Psoas muscle (tissue), 7 donors: ENCODE measurements at regions not wholly inside any gene's neighbourhood (a gene's known extent, or its start where the extent isn't known, plus 50 kb on each side); places are given as distances from the start of the nearest gene placed in this dataset.
"Not testable (repeated sequence)": the region's sequence is repeated elsewhere in the genome, so short reads cannot be mapped to it uniquely, and the experiment has no call there.

Experiments
- ATAC-seq, 4 donors: fragments of 200-7000 bp; cut with Tn5 transposase; one replicate each; pipeline ENCODE4 v1.9.1; 2020; ENCODE audit warnings: moderate library complexity in 3 of 4, mild to moderate bottlenecking in 2 of 4
- DNase-seq, 2 donors: peaks; one replicate each; pipeline ENCODE4 v3.0.0-alpha.2; 2020
- H3K27ac ChIP-seq: fragments of 200-600 bp; one replicate; pipeline ENCODE4 v1.8.0; 2022
- H3K27me3 ChIP-seq, 3 donors: fragments of 200-600 bp in 1 of 3; one replicate each; pipeline versions ENCODE4 v1.6.1 to v1.8.0; 2013 to 2022; ENCODE audit warnings: low read length in 2 of 3, mild to moderate bottlenecking in 2 of 3, moderate library complexity in 1 of 3; ENCODE audit not compliant: insufficient read depth in 3 of 3
- H3K36me3 ChIP-seq, 2 donors: fragments of 200-600 bp in 1 of 2; one replicate each; pipeline versions ENCODE4 v1.6.1 to v1.8.0; 2013 to 2022; ENCODE audit warnings: low read depth in 1 of 2, mild to moderate bottlenecking in 1 of 2, moderate library complexity in 1 of 2; ENCODE audit not compliant: insufficient read depth in 1 of 2
- H3K4me1 ChIP-seq: fragments of 200-600 bp; one replicate; pipeline ENCODE4 v1.8.0; 2022
- H3K4me3 ChIP-seq: fragments of 200-600 bp; one replicate; pipeline ENCODE4 v1.8.0; 2022; ENCODE audit warnings: mild to moderate bottlenecking
- H3K9me3 ChIP-seq: fragments of 200-600 bp; one replicate; pipeline ENCODE4 v1.8.0; 2022
- WGBS, 3 donors: extraction: QIAGEN DNeasy Blood & Tissue Kit; methylation state at CpG; one replicate each; pipeline versions ENCODE4 v1.1.6 to v1.1.7; 2013; 5-methylcytosine and 5-hydroxymethylcytosine counted together
- intact Hi-C, 2 donors: fragments of 100-400 bp; cut with DNase I; formaldehyde crosslinking; loops; one replicate each; pipeline versions ENCODE4 v1.11.0 to v1.14.2; 2022
- TF ChIP-seq, protein P1 (sequence below): fragments of 200-600 bp; IDR thresholded peaks from one replicate; pipeline ENCODE4 v1.8.0; 2022; ENCODE audit warnings: antibody characterized with exemption
- donor health status: healthy with polysubstance abuse.
- donor health status: DM: no; HTN: no; CAD: no; lungs with moderate emphysema.
- donor health status: Bipolar disorder and iron deficiency.
- donor health status: healthy.
- donor health status: DM: yes; HTN: yes; CAD: no.
- donor health status: DM: no; HTN: no; CAD: no.
- donor health status: DM: yes; HTN: yes; CAD: no.

DNA sequence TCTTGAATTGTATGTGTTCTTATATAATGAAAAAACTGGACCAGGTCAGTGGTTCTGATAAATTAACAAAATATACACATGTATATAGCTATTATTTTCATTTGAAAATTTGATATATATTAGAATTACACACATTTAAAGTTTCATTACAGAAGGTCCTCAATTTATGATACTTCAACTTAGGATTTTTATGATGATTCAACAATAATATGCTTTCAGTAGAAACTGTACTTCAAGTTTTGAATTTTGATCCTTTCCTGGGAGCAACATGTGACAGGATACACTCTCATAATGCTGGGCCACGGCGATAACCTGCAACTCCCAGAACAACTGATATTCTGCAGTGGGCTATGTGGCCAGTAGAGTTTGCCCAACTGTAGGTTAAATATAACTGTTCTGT, 344.7 kb downstream of the TAF11L14 start:
- Histone ChIP-seq H3K4me3 (no peak overlapping the region), H3K4me1 (no peaks in the 10 kb centered on the region), H3K27ac (no peak overlapping the region), H3K9me3 (no peaks in the 10 kb centered on the region), H3K36me3 (no peaks in the 10 kb centered on the region), H3K27me3 (no peaks in the 10 kb centered on the region)
- no peak for ATAC-seq
- 85 to 89% (median 87%) methylated on average over 2 of the region's 2 CpGs for WGBS, 3 donors
- no peak for DNase-seq
- TF ChIP-seq, protein P1, sequence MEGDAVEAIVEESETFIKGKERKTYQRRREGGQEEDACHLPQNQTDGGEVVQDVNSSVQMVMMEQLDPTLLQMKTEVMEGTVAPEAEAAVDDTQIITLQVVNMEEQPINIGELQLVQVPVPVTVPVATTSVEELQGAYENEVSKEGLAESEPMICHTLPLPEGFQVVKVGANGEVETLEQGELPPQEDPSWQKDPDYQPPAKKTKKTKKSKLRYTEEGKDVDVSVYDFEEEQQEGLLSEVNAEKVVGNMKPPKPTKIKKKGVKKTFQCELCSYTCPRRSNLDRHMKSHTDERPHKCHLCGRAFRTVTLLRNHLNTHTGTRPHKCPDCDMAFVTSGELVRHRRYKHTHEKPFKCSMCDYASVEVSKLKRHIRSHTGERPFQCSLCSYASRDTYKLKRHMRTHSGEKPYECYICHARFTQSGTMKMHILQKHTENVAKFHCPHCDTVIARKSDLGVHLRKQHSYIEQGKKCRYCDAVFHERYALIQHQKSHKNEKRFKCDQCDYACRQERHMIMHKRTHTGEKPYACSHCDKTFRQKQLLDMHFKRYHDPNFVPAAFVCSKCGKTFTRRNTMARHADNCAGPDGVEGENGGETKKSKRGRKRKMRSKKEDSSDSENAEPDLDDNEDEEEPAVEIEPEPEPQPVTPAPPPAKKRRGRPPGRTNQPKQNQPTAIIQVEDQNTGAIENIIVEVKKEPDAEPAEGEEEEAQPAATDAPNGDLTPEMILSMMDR = no peak
- intact Hi-C loops = no loop called here

DNA sequence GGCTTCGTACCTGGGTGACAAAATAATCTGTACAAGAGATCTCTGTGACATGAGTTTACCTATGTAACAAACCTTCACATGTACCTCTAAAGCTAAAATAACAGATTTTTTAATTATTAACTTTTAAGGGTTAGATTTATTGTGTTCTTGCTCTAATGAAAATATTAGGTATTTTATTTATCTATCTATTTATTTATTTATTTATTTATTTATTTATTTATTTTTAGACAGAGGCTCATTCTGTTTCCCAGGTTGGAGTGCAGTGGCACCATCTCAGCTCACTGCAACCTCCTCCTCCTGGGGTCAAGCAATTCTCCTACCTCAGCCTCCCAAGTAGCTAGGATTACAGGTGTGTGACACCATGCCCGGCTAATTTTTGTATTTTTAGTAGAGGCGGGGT, 348.4 kb downstream of the TAF11L14 start:
- intact Hi-C loops, DNase-seq, H3K4me1 ChIP-seq, ATAC-seq, H3K9me3 ChIP-seq, H3K36me3 ChIP-seq, H3K27me3 ChIP-seq, H3K27ac ChIP-seq, H3K4me3 ChIP-seq: not testable (repeated sequence)
- 88 to 94% (median 90%) methylated on average over 3 of the region's 3 CpGs for whole genome bisulfite sequencing, 3 donors

DNA sequence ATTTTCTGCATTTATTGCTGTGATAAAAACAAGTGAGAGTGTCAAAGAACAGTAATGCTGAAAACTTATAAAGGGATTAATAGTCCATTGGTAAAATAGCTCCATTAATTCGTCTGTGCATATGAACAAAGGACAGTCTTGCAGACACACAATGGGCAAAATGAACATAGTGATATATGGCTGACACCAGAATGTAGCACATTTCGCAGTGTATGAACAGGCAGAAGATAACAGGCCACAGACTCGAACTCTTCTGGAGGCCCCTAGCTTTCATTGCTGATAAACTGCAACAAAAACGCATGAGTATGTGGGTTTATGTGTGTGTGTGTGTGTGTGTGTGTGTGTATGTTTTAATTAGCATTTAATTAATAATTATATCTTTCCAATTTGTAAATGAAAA, 354.8 kb downstream of the TAF11L14 start:
- TF ChIP-seq, protein P1 = no peak
- H3K27ac ChIP-seq = no peak overlapping the region
- intact Hi-C loops = no loop called here
- no peak overlapping the region for H3K4me3 ChIP-seq
- 74 to 83% (median 77%) methylated on average over 4 of the region's 4 CpGs for WGBS, 3 donors
- no peaks in the 10 kb centered on the region for H3K4me1 ChIP-seq
- H3K36me3 ChIP-seq = no peaks in the 10 kb centered on the region
- no peak for DNase-seq
- ATAC-seq = no peak
- no peaks in the 10 kb centered on the region for H3K27me3 ChIP-seq
- H3K9me3 ChIP-seq = no peaks in the 10 kb centered on the region

DNA sequence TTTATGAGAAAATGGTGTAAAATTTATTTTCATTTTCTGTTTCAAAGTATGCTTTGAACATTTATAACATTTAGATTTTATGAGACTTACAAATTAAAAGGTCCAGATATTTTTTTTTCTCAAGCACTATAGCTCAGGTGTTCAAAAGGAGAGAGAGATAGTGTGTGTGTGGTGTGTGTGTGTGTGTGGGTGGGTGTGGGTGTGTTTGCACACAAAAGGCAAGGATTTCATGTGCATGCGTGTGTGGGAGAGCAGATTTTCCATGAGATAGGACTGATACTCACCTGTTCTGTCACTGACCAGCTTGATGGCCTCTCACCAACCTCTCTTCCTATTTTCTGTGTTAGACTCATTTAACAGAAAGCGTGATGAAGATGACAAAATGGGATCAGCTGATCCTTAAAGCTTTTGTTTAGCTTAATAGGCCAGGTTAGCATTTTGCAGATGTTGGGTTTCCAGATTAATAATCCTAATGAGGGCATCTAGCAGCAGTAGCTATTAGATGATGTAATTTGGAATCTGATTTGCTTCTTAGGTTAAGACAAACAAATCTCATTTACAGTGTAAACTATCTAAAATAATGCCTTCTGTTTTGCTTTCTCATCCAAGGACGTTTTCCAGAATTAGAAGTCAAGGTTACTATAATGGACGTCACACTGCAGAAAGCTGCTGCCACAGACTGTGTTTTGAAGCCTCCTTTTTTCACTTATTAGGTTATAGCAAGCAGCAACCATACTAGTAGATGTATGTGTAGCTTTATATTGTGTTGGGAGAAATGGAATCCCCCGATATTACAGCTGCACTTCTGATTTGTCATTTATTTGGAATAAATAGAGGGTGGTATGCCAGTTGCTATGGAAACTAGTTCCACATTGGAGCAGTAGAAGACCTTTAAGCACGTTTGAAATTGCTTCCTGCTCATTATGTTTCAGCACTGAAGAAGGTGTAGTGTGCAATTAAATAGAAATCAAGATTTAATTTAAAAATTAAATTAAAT, 355.6 kb downstream of the TAF11L14 start:
- no peaks in the 10 kb centered on the region for H3K4me1 ChIP-seq
- no peaks in the 10 kb centered on the region for H3K9me3 ChIP-seq
- no peaks in the 10 kb centered on the region for H3K36me3 ChIP-seq
- no peak overlapping the region for H3K4me3 ChIP-seq
- intact Hi-C loops = no loop called here
- ATAC-seq (no peak), DNase-seq (no peak)
- TF ChIP-seq, protein P1 = no peak
- 33 to 35% (median 33%) methylated on average over 6 of the region's 6 CpGs for WGBS, 3 donors
- no peak overlapping the region for H3K27ac ChIP-seq
- no peaks in the 10 kb centered on the region for H3K27me3 ChIP-seq

DNA sequence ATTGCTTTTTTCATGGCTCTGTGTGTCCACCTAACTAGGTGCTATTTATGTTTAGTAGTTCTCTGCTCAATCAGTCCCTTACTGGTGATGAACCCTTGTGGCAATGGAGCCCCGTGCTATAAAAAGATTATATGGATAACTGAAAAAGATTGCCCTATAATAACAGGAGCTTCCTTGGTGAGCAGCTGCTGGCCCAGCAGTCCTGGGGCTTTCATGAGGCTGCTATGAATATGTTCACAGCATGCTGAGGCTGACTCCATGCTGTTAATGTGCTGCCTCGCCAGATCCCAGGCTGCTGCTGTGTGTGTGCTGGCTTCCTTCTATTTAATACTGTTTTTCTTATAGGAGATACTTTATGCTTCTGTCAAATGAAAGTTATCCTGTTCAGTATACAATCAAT, 357.5 kb downstream of the TAF11L14 start:
- ATAC-seq (no peak), DNase-seq (no peak)
- intact Hi-C loops = no loop called here
- TF ChIP-seq, protein P1 = no peak
- Histone ChIP-seq H3K4me3 (no peak overlapping the region), H3K27ac (no peak overlapping the region), H3K27me3 (no peaks in the 10 kb centered on the region), H3K4me1 (no peaks in the 10 kb centered on the region), H3K36me3 (no peaks in the 10 kb centered on the region), H3K9me3 (no peaks in the 10 kb centered on the region)
- 40 to 51% (median 43%) methylated on average over 2 of the region's 2 CpGs for WGBS, 3 donors
